Esophagus muscularis mucosa (tissue), 4 donors: ENCODE measurements at regions not wholly inside any gene's neighbourhood (a gene's known extent, or its start where the extent isn't known, plus 50 kb on each side); places are given as distances from the start of the nearest gene placed in this dataset.

Experiments
- DNase-seq: peaks from one replicate; pipeline ENCODE4 v3.0.0-alpha.2; 2017; ENCODE audit errors: extremely low spot score
- H3K27ac ChIP-seq, 4 donors: fragments of 200-600 bp; sonication (generic); replicated peaks in 1 of 4; 1 replicate in 3 of 4; 2 replicates in 1 of 4; pipeline ENCODE4 v1.5.1; 2016 to 2019; ENCODE audit warnings: mild to moderate bottlenecking in 1 of 4
- H3K27me3 ChIP-seq, 4 donors: fragments of 200-600 bp; sonication (generic); one replicate each; pipeline versions ENCODE4 v1.5.1 to v1.6.0; 2016 to 2019
- H3K36me3 ChIP-seq, 4 donors: fragments of 200-600 bp; sonication (generic); one replicate each; pipeline ENCODE4 v1.5.1; 2016 to 2019
- H3K4me1 ChIP-seq, 4 donors: fragments of 200-600 bp; sonication (generic); one replicate each; pipeline ENCODE4 v1.5.1; 2016 to 2019
- H3K4me3 ChIP-seq, 4 donors: fragments of 200-600 bp; sonication (generic); 1 replicate in 2 of 4; 2 replicates in 2 of 4; pipeline ENCODE4 v1.5.1; 2016 to 2019; ENCODE audit warnings: mild to moderate bottlenecking in 4 of 4, moderate library complexity in 1 of 4
- H3K9me3 ChIP-seq, 4 donors: fragments of 200-600 bp; sonication (generic); 1 replicate in 3 of 4; 2 replicates in 1 of 4; pipeline ENCODE4 v1.5.1; 2016 to 2019
- CTCF ChIP-seq, 3 experiments: fragments of 200-600 bp in 2 of 3; fragments of 450-650 bp in 1 of 3; sonication (generic) in 2 of 3; IDR thresholded peaks; one replicate each; pipeline ENCODE4 v1.5.1; 2017 to 2019; ENCODE audit warnings: antibody characterized with exemption in 3 of 3, mild to moderate bottlenecking in 2 of 3, moderate library complexity in 1 of 3
- EP300 ChIP-seq: sonication (generic); formaldehyde crosslinking; IDR thresholded peaks from one replicate; pipeline ENCODE4 v1.6.1; 2017; ENCODE audit warnings: antibody characterized with exemption
- POLR2A ChIP-seq: fragments of 450-650 bp; IDR thresholded peaks from one replicate; pipeline ENCODE4 v1.6.1; 2017; ENCODE audit warnings: antibody characterized with exemption, moderate library complexity, mild to moderate bottlenecking, low read depth
- POLR2AphosphoS5 ChIP-seq, 2 donors: sonication (generic); formaldehyde crosslinking; IDR thresholded peaks; one replicate each; pipeline ENCODE4 v1.6.1; 2017; ENCODE audit warnings: antibody characterized with exemption in 2 of 2
- WGBS: methylation state at CpG from one replicate; pipeline ENCODE4 v1.1.5; 2018; 5-methylcytosine and 5-hydroxymethylcytosine counted together
- intact Hi-C: fragments of 100-400 bp; cut with DNase I; formaldehyde crosslinking; loops from one replicate; pipeline ENCODE4 v1.15.1; 2023

GRCh38 chr2:37852585-37853014 is 72.5 kb upstream of the RMDN2 start:
- Histone ChIP-seq H3K4me3 (no peak overlapping the region), H3K27me3 (no peaks in the 10 kb centered on the region), H3K9me3 (no peaks in the 10 kb centered on the region), H3K27ac (peak overlapping the region; percentile 22 to 93 (median 65)), H3K36me3 (no peaks in the 10 kb centered on the region), H3K4me1 (peaks cover 37 to 68% (median 65%) of the 10 kb centered on the region in 4 donors)
- TF ChIP-seq EP300: no peak
- TF ChIP-seq POLR2A: no peak
- TF ChIP-seq POLR2AphosphoS5 (IDR thresholded peaks at IDR 0.05): no peak
- no peak for TF ChIP-seq CTCF (IDR thresholded peaks at IDR 0.05)
- WGBS: 100% methylated on average over 1 of the region's 1 CpG
- no peak for DNase-seq
- intact Hi-C loops: no loop called here

- peaks cover 51 to 80% (median 77%) of the 10 kb centered on the region in 4 donors for H3K4me1 ChIP-seq
- 89% methylated on average over 7 of the region's 7 CpGs for WGBS
- TF ChIP-seq CTCF (IDR thresholded peaks at IDR 0.05) (no peak), EP300 (no peak), POLR2A (no peak), POLR2AphosphoS5 (IDR thresholded peaks at IDR 0.05) (no peak)
- DNase-seq: no peak
- no peaks in the 10 kb centered on the region for H3K36me3 ChIP-seq
- H3K27ac ChIP-seq: peak overlapping the region; percentile 65 to 93 (median 84)
- no peak overlapping the region for H3K4me3 ChIP-seq
- no peaks in the 10 kb centered on the region for H3K27me3 ChIP-seq
- intact Hi-C loops: no loop called here
- peaks cover 0 to 10% (median 4%) of the 10 kb centered on the region in 4 donors for H3K9me3 ChIP-seq
These were observed 70.3 kb upstream of the RMDN2 start for GRCh38 chr2:37854676-37855282.

GRCh38 chr2:37855283-37856041 is 69.6 kb upstream of the RMDN2 start:
- no peak for TF ChIP-seq EP300
- no peak for TF ChIP-seq POLR2A
- TF ChIP-seq POLR2AphosphoS5 (IDR thresholded peaks at IDR 0.05): no peak
- no peak for TF ChIP-seq CTCF (IDR thresholded peaks at IDR 0.05)
- WGBS: 42% methylated on average over 13 of the region's 13 CpGs
- intact Hi-C loops: no loop called here
- Histone ChIP-seq H3K4me1 (peaks cover 51 to 78% (median 72%) of the 10 kb centered on the region in 4 donors), H3K9me3 (peaks cover 0 to 10% (median 4%) of the 10 kb centered on the region in 4 donors), H3K27me3 (no peaks in the 10 kb centered on the region), H3K36me3 (no peaks in the 10 kb centered on the region), H3K27ac (peak overlapping the region; percentile 65 to 93 (median 84)), H3K4me3 (no peak overlapping the region)
- no peak for DNase-seq

- no peak for TF ChIP-seq CTCF (IDR thresholded peaks at IDR 0.05)
- TF ChIP-seq POLR2A: no peak
- no peak for TF ChIP-seq POLR2AphosphoS5 (IDR thresholded peaks at IDR 0.05)
- no peak for TF ChIP-seq EP300
- peaks cover 49 to 71% (median 64%) of the 10 kb centered on the region in 4 donors for H3K4me1 ChIP-seq
- 52% methylated on average over 7 of the region's 7 CpGs for WGBS
- H3K27ac ChIP-seq: peak overlapping the region; percentile 65 to 93 (median 84)
- DNase-seq: no peak
- peaks cover 0 to 10% (median 4%) of the 10 kb centered on the region in 4 donors for H3K9me3 ChIP-seq
- intact Hi-C loops: no loop called here
- H3K4me3 ChIP-seq: no peak overlapping the region
- H3K36me3 ChIP-seq: no peaks in the 10 kb centered on the region
- H3K27me3 ChIP-seq: no peaks in the 10 kb centered on the region
These were observed 68.9 kb upstream of the RMDN2 start for GRCh38 chr2:37856101-37856751.
